Hematopoietic multipotent progenitor cell treated with erythropoietin and hydrocortisone succinate and interleukin-3 and kit ligand, for 8 days (in vitro differentiated cells): ENCODE measurements at regions not wholly inside any gene's neighbourhood (a gene's known extent, or its start where the extent isn't known, plus 50 kb on each side); places are given as distances from the start of the nearest gene placed in this dataset.
A peak's percentile ranks its signal among the peaks of the same experiment; 100 is the strongest.
"Not testable (repeated sequence)": the region's sequence is repeated elsewhere in the genome, so short reads cannot be mapped to it uniquely, and the experiment has no call there.

Experiments used
- DNase-seq: peaks from one replicate; pipeline ENCODE4 v3.0.0-alpha.2; 2015

GRCh38 chr17:62322313-62322712 is 58.0 kb upstream of the EFCAB3 start:
- no peak for DNase-seq

GRCh38 chr17:62321451-62321850 is 58.9 kb upstream of the EFCAB3 start:
- no peak for DNase-seq

GRCh38 chr17:62319846-62320245 is 60.5 kb upstream of the EFCAB3 start:
- DNase-seq = no peak

- no peak for DNase-seq
Observed at GRCh38 chr17:62309396-62309795, 71.0 kb upstream of the EFCAB3 start.

GRCh38 chr17:62307196-62307595 is 73.2 kb upstream of the EFCAB3 start:
- no peak for DNase-seq

- DNase-seq = no peak
Observed at GRCh38 chr17:62303476-62303875, 76.9 kb upstream of the EFCAB3 start.

GRCh38 chr17:62300697-62301096 is 79.7 kb upstream of the EFCAB3 start:
- no peak for DNase-seq

- DNase-seq = not testable (repeated sequence)
Observed at GRCh38 chr17:62275290-62275689, 105.1 kb upstream of the EFCAB3 start.

GRCh38 chr17:62268361-62268760 is 112.0 kb upstream of the EFCAB3 start:
- not testable (repeated sequence) for DNase-seq

GRCh38 chr17:62264974-62265373 is 115.4 kb upstream of the EFCAB3 start:
- DNase-seq = not testable (repeated sequence)

- not testable (repeated sequence) for DNase-seq
Observed at GRCh38 chr17:62255791-62256190, 124.6 kb upstream of the EFCAB3 start.

GRCh38 chr17:62242076-62242475 is 138.3 kb upstream of the EFCAB3 start:
- DNase-seq = not testable (repeated sequence)

- not testable (repeated sequence) for DNase-seq
Observed at GRCh38 chr17:62239569-62239968, 140.8 kb upstream of the EFCAB3 start.

- DNase-seq = peak; percentile 7
Observed at GRCh38 chr17:62238551-62239338, 141.6 kb upstream of the EFCAB3 start.

GRCh38 chr17:62233822-62234481 is 146.4 kb upstream of the EFCAB3 start:
- peak; percentile 77 for DNase-seq

GRCh38 chr17:62231293-62231692 is 149.1 kb upstream of the EFCAB3 start:
- DNase-seq = not testable (repeated sequence)

GRCh38 chr17:62226610-62227240 is 153.6 kb upstream of the EFCAB3 start:
- not testable (repeated sequence) for DNase-seq

- not testable (repeated sequence) for DNase-seq
Observed at GRCh38 chr17:62223585-62223984, 156.8 kb upstream of the EFCAB3 start.

GRCh38 chr17:62219221-62219899 is 154.3 kb upstream of the MED13 start:
- DNase-seq = no peak

GRCh38 chr17:62216847-62217246 is 151.8 kb upstream of the MED13 start:
- no peak for DNase-seq

- DNase-seq = not testable (repeated sequence)
Observed at GRCh38 chr17:62215891-62216290, 150.8 kb upstream of the MED13 start.

- DNase-seq = no peak
Observed at GRCh38 chr17:62206550-62206949, 141.5 kb upstream of the MED13 start.

GRCh38 chr17:62197156-62197555 is 132.1 kb upstream of the MED13 start:
- DNase-seq = not testable (repeated sequence)
